ENCODE measurements at regions not wholly inside any gene's neighbourhood (a gene's known extent, or its start where the extent isn't known, plus 50 kb on each side); places are given as distances from the start of the nearest gene placed in this dataset.

DNA sequence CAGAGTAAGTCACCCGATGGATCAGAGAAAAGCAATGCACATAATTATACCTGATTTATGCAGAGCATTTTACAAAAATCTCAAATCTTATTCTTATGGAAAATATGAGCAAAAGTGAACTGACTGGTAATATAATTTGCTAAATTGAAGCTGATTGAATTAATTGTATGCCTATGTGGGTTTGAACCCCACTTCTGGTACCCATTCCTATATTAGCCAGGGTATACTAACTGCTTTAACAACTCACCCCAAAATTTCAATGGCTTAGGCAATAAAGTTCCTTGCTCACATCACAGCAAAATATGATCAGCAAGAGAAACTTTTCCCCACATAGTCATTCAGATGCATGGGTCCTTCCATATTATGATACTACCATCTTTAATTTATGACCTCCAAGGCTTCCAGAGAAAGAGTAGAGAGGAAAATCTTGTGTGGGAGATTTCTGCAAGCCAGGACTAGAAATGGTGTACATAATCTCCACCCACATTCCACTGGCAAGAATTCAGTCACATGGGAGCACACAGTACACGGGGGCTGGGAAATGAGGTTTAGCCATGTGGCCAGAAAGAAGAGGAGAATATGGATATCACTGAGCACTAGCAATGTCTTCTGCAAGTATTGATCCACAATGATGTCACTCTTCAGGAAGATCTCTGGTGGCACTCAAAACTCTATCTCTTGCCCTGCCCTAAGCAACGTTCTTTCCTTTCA, 640.7 kb downstream of the BCOR start:
- H3K4me1 ChIP-seq (ENCODE audit: control insufficient read depth in 1 of 2, insufficient read depth in 2 of 2, low read length in 2 of 2), result no peaks in the 10 kb centered on the region
- H3K9me2 ChIP-seq (ENCODE audit: insufficient read depth), result no peaks in the 10 kb centered on the region
- RAD21 ChIA-PET (ENCODE audit: low non-redundant PET in 1 of 2, low total read pairs in 2 of 2, uncharacterized antibody in 2 of 2, unreplicated experiment in 2 of 2), result no interaction called here
- BruUV-seq (replicated peaks), result no TSS peak
- CTCF ChIA-PET, result no interaction called here
- no peaks in the 10 kb centered on the region for H3K36me3 ChIP-seq (ENCODE audit: control insufficient read depth in 1 of 2, insufficient read depth in 2 of 2, low read length in 2 of 2)
- POLR2A ChIA-PET, result no interaction called here
- H2AFZ ChIP-seq (ENCODE audit: low read depth, low read length, poor library complexity, severe bottlenecking), result no peak overlapping the region
- no peaks in the 10 kb centered on the region for H3K79me2 ChIP-seq (ENCODE audit: insufficient read depth, low read length)
- H3K27me3 ChIP-seq (ENCODE audit: insufficient read depth, low read length), result 0 out of 2 replicates have a peak, but pooled peaks cover 3% of the 10 kb centered on the region
- no peaks in the 10 kb centered on the region for H4K20me1 ChIP-seq (ENCODE audit: insufficient read depth)
- H3K9me3 ChIP-seq (ENCODE audit: control insufficient read depth in 1 of 2, insufficient read depth in 1 of 2, low read depth in 1 of 2, low read length in 2 of 2), result no peaks in the 10 kb centered on the region
- DNase-seq (ENCODE audit: low read depth, low spot score) (no peak), ATAC-seq (no peak)
- H3K4me3 ChIP-seq (replicated peaks in 1 of 2; ENCODE audit: low read depth in 1 of 2, low read length in 2 of 2), result no peak overlapping the region
- intact Hi-C loops (cut with micrococcal nuclease), result no loop called here
- H3K27ac ChIP-seq (ENCODE audit: low read depth, low read length), result no peak overlapping the region
- no peak overlapping the region for H3K4me2 ChIP-seq (ENCODE audit: low read length)
- TF ChIP-seq SRF (IDR thresholded peaks at IDR 0.05; ENCODE audit: low read depth), result no peak
- TF ChIP-seq SIN3A (IDR thresholded peaks at IDR 0.05; ENCODE audit: low read depth), result no peak
- no peak for TF ChIP-seq EZH2 (IDR thresholded peaks at IDR 0.05)
- TF ChIP-seq EGR1 (IDR thresholded peaks at IDR 0.05; ENCODE audit: low read depth), result no peak
- no peak for TF ChIP-seq RAD21 (IDR thresholded peaks at IDR 0.05; ENCODE audit: low read depth)
- TF ChIP-seq, protein P1, sequence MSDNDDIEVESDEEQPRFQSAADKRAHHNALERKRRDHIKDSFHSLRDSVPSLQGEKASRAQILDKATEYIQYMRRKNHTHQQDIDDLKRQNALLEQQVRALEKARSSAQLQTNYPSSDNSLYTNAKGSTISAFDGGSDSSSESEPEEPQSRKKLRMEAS (IDR thresholded peaks at IDR 0.05), result no peak
- no peak for TF ChIP-seq JUND (IDR thresholded peaks at IDR 0.05)
- no peak for TF ChIP-seq ZFX (IDR thresholded peaks at IDR 0.05)
- TF ChIP-seq POLR2A (IDR thresholded peaks at IDR 0.05; ENCODE audit: borderline replicate concordance, extremely low read depth, insufficient read depth, insufficient read length), result no peak
- TF ChIP-seq, protein P2, sequence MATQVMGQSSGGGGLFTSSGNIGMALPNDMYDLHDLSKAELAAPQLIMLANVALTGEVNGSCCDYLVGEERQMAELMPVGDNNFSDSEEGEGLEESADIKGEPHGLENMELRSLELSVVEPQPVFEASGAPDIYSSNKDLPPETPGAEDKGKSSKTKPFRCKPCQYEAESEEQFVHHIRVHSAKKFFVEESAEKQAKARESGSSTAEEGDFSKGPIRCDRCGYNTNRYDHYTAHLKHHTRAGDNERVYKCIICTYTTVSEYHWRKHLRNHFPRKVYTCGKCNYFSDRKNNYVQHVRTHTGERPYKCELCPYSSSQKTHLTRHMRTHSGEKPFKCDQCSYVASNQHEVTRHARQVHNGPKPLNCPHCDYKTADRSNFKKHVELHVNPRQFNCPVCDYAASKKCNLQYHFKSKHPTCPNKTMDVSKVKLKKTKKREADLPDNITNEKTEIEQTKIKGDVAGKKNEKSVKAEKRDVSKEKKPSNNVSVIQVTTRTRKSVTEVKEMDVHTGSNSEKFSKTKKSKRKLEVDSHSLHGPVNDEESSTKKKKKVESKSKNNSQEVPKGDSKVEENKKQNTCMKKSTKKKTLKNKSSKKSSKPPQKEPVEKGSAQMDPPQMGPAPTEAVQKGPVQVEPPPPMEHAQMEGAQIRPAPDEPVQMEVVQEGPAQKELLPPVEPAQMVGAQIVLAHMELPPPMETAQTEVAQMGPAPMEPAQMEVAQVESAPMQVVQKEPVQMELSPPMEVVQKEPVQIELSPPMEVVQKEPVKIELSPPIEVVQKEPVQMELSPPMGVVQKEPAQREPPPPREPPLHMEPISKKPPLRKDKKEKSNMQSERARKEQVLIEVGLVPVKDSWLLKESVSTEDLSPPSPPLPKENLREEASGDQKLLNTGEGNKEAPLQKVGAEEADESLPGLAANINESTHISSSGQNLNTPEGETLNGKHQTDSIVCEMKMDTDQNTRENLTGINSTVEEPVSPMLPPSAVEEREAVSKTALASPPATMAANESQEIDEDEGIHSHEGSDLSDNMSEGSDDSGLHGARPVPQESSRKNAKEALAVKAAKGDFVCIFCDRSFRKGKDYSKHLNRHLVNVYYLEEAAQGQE (IDR thresholded peaks at IDR 0.05; ENCODE audit: low read depth), result no peak
- TF ChIP-seq SP1 (IDR thresholded peaks at IDR 0.05; ENCODE audit: low read depth), result no peak
- TF ChIP-seq YY1 (IDR thresholded peaks at IDR 0.05; ENCODE audit: extremely low read depth, insufficient replicate concordance, low read depth, low read length), result no peak
- no peak for TF ChIP-seq CEBPB (IDR thresholded peaks at IDR 0.05; ENCODE audit: low read depth)
- no peak for TF ChIP-seq TCF7L2 (IDR thresholded peaks at IDR 0.05; ENCODE audit: borderline replicate concordance, extremely low read depth, insufficient read depth, insufficient read length)
- TF ChIP-seq POLR2AphosphoS5 (IDR thresholded peaks at IDR 0.05; ENCODE audit: low read depth, low read length), result no peak
- no peak for TF ChIP-seq CBX3 (IDR thresholded peaks at IDR 0.05; ENCODE audit: low read depth)
- no peak overlapping the region for H3K9ac ChIP-seq (ENCODE audit: low read length)

Data from HCT116 (cell line).